ENCODE measurements at regions not wholly inside any gene's neighbourhood (a gene's known extent, or its start where the extent isn't known, plus 50 kb on each side); places are given as distances from the start of the nearest gene placed in this dataset.

DNA sequence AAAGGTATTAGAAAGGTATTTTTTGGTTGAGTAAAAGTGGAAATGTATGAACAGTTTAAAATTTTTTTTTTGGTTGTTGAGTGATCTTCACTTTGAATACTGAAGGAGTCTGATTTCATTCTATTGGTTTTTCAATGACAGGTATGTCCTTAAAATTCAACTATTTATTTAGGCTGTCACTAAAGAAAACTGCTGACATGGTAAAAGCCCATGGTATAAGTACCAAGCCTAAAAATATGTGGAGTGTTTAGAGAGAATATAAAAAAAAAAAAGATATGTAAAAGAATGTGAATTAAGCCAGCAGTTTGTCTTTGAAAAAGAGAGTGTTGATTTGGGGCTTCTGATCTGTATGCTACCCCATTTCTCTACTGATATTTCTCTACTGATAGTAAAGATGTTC lies 90.3 kb upstream of the SUCLG2 start:
- Mint-ChIP-seq H3K4me1 (no peaks in the 10 kb centered on the region), H3K27me3 (no peaks in the 10 kb centered on the region), H3K36me3 (peaks cover 4% of the 10 kb centered on the region), H3K9me3 (peaks cover 0 to 8% (median 6%) of the 10 kb centered on the region in 3 donors), H3K4me3 (no peak overlapping the region), H3K27ac (no peak overlapping the region)

- Mint-ChIP-seq H3K27ac (no peak overlapping the region), H3K27me3 (no peaks in the 10 kb centered on the region), H3K4me1 (no peaks in the 10 kb centered on the region), H3K4me3 (no peak overlapping the region), H3K36me3 (peaks cover 4% of the 10 kb centered on the region), H3K9me3 (peaks cover 0 to 2% (median 0%) of the 10 kb centered on the region in 3 donors)
Measured at GRCh38 chr3:67739851-67740250, 85.4 kb upstream of the SUCLG2 start.

DNA sequence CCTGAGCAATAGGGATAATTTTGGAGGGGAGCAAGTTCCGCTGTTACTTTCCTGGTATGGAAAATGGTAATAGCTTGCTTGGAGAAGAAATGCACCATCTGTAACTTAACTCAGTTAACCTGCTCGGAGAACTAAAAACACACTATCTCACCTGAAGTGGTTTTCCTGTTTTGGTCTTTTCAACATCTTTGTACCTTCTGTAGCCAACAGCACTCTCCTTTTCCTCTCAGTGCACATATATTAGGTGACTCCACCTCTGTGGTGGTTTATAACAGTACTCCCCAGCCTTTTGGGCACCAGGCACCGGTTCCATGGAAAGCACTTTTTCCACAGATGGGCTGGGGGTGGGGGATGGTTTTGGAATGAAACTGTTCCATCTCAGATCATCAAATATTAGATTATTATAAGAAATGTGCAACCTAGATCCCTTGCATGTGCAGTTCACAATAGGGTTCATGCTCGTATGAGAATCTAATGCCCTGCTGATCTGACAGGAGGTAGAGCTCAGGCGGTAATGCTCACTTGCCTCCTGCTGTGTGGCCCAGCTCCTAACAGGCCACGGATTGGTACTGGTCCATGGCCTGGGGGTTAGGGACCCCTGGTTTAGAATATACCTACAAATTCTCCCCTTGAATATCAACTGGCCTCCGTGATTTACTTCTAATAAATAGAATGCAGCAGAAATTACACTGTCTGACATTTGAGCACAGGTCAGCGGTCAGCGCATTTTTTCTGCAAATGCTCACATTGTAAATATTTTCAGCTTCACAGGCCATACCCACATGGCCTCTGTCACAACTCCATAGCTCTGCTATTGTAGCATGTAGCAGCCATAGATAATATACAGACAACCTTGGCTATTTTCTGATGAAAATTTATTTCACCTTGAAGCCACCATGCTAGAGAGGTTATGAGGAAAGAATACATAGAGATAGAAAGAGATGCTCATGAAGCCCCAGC lies 83.8 kb upstream of the SUCLG2 start:
- no peaks in the 10 kb centered on the region for H3K4me1 Mint-ChIP-seq
- no peak overlapping the region for H3K4me3 Mint-ChIP-seq
- peaks cover 0 to 2% (median 1%) of the 10 kb centered on the region in 3 donors for H3K9me3 Mint-ChIP-seq
- H3K36me3 Mint-ChIP-seq, result peaks cover 6% of the 10 kb centered on the region
- no peak overlapping the region for H3K27ac Mint-ChIP-seq
- H3K27me3 Mint-ChIP-seq, result no peaks in the 10 kb centered on the region

GRCh38 chr3:67737140-67737539 lies 82.7 kb upstream of the SUCLG2 start:
- Mint-ChIP-seq H3K36me3 (peaks cover 6% of the 10 kb centered on the region), H3K27me3 (no peaks in the 10 kb centered on the region), H3K27ac (peak overlapping the region in 1 of 3 donors; percentile 24), H3K4me3 (no peak overlapping the region), H3K9me3 (peaks cover 0 to 2% (median 1%) of the 10 kb centered on the region in 3 donors), H3K4me1 (no peaks in the 10 kb centered on the region)

GRCh38 chr3:67733269-67733950 lies 79.0 kb upstream of the SUCLG2 start:
- Mint-ChIP-seq H3K4me1 (no peaks in the 10 kb centered on the region), H3K9me3 (peaks cover 0 to 1% (median 0%) of the 10 kb centered on the region in 3 donors), H3K27ac (no peak overlapping the region), H3K4me3 (no peak overlapping the region), H3K36me3 (peaks cover 4% of the 10 kb centered on the region), H3K27me3 (no peaks in the 10 kb centered on the region)

DNA sequence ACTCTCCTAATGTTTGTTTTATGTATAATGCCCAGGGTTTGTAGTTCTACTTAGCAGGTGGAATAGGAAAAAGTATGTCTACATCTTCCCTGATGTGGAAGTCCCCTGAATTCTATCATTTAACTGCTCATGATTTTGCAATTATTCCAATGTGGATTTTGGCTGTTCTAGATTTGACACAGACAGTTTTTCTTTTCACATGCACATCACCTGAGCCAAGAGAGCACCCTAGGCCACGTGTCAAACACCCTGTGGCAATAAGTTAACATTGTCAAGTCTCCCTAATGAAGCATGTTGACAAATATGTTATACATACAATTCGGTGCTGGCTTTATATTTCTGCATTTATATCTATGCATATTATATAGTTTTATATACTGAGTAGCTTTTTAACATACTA lies 70.0 kb upstream of the SUCLG2 start:
- no peaks in the 10 kb centered on the region for H3K27me3 Mint-ChIP-seq
- no peaks in the 10 kb centered on the region for H3K4me1 Mint-ChIP-seq
- peaks cover 6% of the 10 kb centered on the region in 3 donors for H3K9me3 Mint-ChIP-seq
- H3K36me3 Mint-ChIP-seq, result peaks cover 3% of the 10 kb centered on the region
- no peak overlapping the region for H3K4me3 Mint-ChIP-seq
- H3K27ac Mint-ChIP-seq, result no peak overlapping the region

DNA sequence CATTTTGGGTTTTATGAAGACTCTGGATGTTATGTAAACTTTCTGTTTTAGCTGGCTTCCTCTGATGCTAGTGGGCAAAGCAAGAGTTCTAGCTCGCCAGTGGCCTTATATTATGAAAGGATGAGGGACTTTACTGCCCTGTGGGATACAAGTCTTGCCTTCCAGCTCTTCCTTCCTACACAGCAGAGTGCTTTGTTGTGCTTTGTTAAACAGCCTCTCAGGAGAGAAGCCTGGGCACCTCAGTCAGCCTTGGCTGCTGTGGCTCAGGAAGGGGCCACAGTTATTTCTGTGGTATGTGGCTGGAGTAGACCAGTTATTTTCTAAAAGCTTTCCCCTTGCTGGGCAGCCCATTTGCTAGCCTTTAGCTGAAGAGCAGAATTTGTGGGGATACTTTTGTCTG lies 69.5 kb upstream of the SUCLG2 start:
- Mint-ChIP-seq H3K4me3 (no peak overlapping the region), H3K9me3 (peaks cover 6% of the 10 kb centered on the region in 3 donors), H3K27ac (no peak overlapping the region), H3K36me3 (peaks cover 3% of the 10 kb centered on the region), H3K4me1 (no peaks in the 10 kb centered on the region), H3K27me3 (no peaks in the 10 kb centered on the region)

GRCh38 chr3:67719333-67719732 lies 64.9 kb upstream of the SUCLG2 start:
- Mint-ChIP-seq H3K27me3 (no peaks in the 10 kb centered on the region), H3K4me3 (no peak overlapping the region), H3K27ac (no peak overlapping the region), H3K36me3 (peaks cover 3% of the 10 kb centered on the region), H3K4me1 (no peaks in the 10 kb centered on the region), H3K9me3 (peaks cover 2 to 6% (median 6%) of the 10 kb centered on the region in 3 donors)

DNA sequence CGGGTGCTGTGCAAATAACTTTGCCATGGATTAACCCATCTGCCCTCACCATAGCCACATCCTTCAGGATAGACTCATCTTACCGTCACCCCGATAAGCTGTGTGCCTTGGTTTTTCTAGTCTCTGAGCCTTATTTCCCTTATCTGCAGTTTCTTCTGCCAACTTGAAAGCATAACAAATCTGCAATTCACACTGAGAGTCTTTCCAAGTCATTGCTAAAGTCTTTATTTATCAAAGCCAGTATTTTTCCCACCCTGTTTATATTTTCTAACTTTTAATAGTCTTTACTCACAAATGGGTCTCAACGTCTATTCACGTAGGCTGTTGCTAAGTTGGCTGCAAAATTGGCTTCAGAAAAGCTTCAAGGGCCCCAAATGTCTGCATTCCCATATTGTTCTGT lies 61.6 kb upstream of the SUCLG2 start:
- peaks cover 3% of the 10 kb centered on the region for H3K36me3 Mint-ChIP-seq

GRCh38 chr3:67713764-67714469 lies 59.5 kb upstream of the SUCLG2 start:
- H3K27ac Mint-ChIP-seq, result no peak overlapping the region
- no peaks in the 10 kb centered on the region for H3K4me1 Mint-ChIP-seq
- no peak overlapping the region for H3K4me3 Mint-ChIP-seq
- peaks cover 2% of the 10 kb centered on the region for H3K27me3 Mint-ChIP-seq
- H3K36me3 Mint-ChIP-seq, result peaks cover 2% of the 10 kb centered on the region
- H3K9me3 Mint-ChIP-seq, result peaks cover 0 to 3% (median 0%) of the 10 kb centered on the region in 3 donors

More for the DNA sequence above, 61.6 kb upstream of the SUCLG2 start:
- Mint-ChIP-seq H3K4me3 (no peak overlapping the region), H3K9me3 (peaks cover 0 to 1% (median 1%) of the 10 kb centered on the region in 3 donors), H3K4me1 (no peaks in the 10 kb centered on the region), H3K27me3 (no peaks in the 10 kb centered on the region), H3K27ac (no peak overlapping the region)

DNA sequence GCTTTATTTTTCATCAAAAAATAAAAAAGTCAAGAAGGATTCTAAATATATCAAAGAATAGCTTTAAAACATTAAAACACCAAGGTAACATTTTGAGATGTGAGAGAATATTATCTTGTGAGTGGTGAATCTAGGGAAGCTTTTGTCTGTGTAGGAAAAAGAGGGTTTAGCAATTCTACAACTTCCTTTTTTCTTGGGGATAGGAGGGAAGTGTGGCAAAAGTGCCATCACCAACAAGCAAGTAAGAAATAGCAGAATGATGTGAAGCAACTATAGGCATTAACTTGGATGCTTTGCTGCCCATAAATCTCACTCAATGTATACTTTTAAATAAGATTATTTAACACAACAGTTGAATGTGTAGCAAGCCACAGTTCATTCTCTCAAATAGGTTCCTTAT lies 57.8 kb upstream of the SUCLG2 start:
- Mint-ChIP-seq H3K4me1 (no peaks in the 10 kb centered on the region), H3K4me3 (no peak overlapping the region)

DNA sequence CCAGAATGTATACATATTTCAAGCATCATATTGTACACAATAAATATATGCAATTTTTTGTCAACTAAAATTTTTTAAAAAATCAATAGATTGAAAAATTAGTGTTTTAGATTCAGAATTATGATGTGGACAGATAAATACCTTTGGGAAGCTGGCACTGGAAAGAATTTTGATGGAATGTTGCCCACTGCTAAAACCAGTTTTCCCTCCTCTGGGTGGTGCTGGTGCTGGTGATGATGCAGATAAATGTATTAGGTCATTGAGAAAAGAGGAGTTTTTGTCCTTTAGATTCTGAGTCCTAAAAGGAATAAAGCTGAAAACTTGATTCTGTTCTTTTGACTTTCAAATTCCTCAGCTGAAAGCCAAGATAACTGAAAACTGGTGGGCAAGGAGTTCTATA lies 56.0 kb upstream of the SUCLG2 start:
- no peak overlapping the region for H3K27ac Mint-ChIP-seq
- H3K4me1 Mint-ChIP-seq, result no peaks in the 10 kb centered on the region
- H3K4me3 Mint-ChIP-seq, result no peak overlapping the region
- H3K36me3 Mint-ChIP-seq, result peaks cover 2% of the 10 kb centered on the region
- peaks cover 0 to 3% (median 0%) of the 10 kb centered on the region in 3 donors for H3K9me3 Mint-ChIP-seq
- peaks cover 2% of the 10 kb centered on the region for H3K27me3 Mint-ChIP-seq

More for the DNA sequence above, 57.8 kb upstream of the SUCLG2 start:
- Mint-ChIP-seq H3K27ac (no peak overlapping the region), H3K9me3 (peaks cover 0 to 3% (median 0%) of the 10 kb centered on the region in 3 donors), H3K36me3 (peaks cover 2% of the 10 kb centered on the region), H3K27me3 (peaks cover 2% of the 10 kb centered on the region)

GRCh38 chr3:67706934-67707333 lies 52.5 kb upstream of the SUCLG2 start:
- H3K9me3 Mint-ChIP-seq, result peaks cover 0 to 3% (median 0%) of the 10 kb centered on the region in 3 donors
- peaks cover 2% of the 10 kb centered on the region for H3K36me3 Mint-ChIP-seq
- H3K4me3 Mint-ChIP-seq, result no peak overlapping the region
- H3K27me3 Mint-ChIP-seq, result peaks cover 2% of the 10 kb centered on the region
- H3K27ac Mint-ChIP-seq, result no peak overlapping the region
- H3K4me1 Mint-ChIP-seq, result peaks cover 0 to 8% (median 3%) of the 10 kb centered on the region in 3 donors

DNA sequence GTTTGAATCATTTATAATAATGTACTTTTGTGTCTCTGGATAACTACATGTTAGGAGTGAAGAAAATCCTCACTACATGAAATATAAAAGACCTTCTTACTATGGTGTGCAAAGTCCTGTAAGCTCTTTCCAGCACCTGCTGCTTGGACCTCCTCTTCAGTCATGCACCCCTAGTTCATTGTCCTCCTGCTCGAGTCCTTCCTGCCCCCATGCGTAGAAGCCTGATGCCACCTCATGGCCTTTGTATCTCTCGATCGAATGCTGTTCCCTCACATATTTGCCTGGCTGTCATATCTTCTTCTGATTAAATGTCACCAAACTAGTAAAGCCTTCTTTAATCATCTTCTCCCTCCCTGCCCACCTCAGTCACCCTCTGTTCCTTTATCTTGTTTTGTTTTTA lies 49.9 kb upstream of the SUCLG2 start:
- H3K36me3 Mint-ChIP-seq, result no peaks in the 10 kb centered on the region
- peaks cover 0 to 8% (median 3%) of the 10 kb centered on the region in 3 donors for H3K4me1 Mint-ChIP-seq
- H3K27me3 Mint-ChIP-seq, result no peaks in the 10 kb centered on the region
- no peak overlapping the region for H3K27ac Mint-ChIP-seq
- H3K9me3 Mint-ChIP-seq, result no peaks in the 10 kb centered on the region
- no peak overlapping the region for H3K4me3 Mint-ChIP-seq

Data from IgD-negative memory B cell (primary cell).